LNCaP clone FGC (cell line): ENCODE measurements at regions not wholly inside any gene's neighbourhood (a gene's known extent, or its start where the extent isn't known, plus 50 kb on each side); places are given as distances from the start of the nearest gene placed in this dataset.

Experiments used
- DNase-seq: peaks from one replicate; pipeline ENCODE4 v3.0.0-alpha.2; 2011; ENCODE audit warnings: low read depth
- H3K4me3 ChIP-seq: 2 replicates; pipeline ENCODE4 v1.5.1; 2011; ENCODE audit warnings: mild to moderate bottlenecking, low read depth, low read length, control low read depth
- TF ChIP-seq, protein P1 (sequence below): IDR thresholded peaks from 2 replicates; pipeline ENCODE4 v1.5.1; 2012; ENCODE audit warnings: mild to moderate bottlenecking; ENCODE audit not compliant: control insufficient read depth, insufficient read depth; ENCODE audit errors: extremely low read depth

DNA sequence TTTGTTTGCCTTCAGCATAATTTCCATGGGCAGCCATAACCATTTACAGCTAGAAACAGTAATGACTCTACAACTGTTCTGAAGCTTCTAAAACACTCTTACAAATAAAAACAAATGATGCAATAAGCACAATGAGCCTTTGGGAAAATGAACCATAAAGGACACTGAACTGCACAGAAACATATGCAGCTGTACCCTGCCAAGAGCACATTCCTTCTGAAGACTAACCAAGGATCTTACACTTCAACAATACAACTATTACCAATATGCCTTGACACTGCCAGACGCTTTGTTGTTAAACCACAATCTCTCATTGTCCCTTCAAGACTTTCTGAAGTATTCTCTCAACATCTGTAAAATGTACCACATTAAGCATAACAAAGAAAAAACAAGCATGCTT, 104.2 kb upstream of the HMHB1 start:
- no peak for DNase-seq
- TF ChIP-seq, protein P1, sequence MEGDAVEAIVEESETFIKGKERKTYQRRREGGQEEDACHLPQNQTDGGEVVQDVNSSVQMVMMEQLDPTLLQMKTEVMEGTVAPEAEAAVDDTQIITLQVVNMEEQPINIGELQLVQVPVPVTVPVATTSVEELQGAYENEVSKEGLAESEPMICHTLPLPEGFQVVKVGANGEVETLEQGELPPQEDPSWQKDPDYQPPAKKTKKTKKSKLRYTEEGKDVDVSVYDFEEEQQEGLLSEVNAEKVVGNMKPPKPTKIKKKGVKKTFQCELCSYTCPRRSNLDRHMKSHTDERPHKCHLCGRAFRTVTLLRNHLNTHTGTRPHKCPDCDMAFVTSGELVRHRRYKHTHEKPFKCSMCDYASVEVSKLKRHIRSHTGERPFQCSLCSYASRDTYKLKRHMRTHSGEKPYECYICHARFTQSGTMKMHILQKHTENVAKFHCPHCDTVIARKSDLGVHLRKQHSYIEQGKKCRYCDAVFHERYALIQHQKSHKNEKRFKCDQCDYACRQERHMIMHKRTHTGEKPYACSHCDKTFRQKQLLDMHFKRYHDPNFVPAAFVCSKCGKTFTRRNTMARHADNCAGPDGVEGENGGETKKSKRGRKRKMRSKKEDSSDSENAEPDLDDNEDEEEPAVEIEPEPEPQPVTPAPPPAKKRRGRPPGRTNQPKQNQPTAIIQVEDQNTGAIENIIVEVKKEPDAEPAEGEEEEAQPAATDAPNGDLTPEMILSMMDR = no peak
- H3K4me3 ChIP-seq = no peak overlapping the region

- TF ChIP-seq, protein P1 = no peak
- H3K4me3 ChIP-seq = no peak overlapping the region
- no peak for DNase-seq
These were observed 106.6 kb upstream of the HMHB1 start for GRCh38 chr5:143705381-143705780.

GRCh38 chr5:143703659-143704058, 108.3 kb upstream of the HMHB1 start:
- TF ChIP-seq, protein P1 = no peak
- no peak overlapping the region for H3K4me3 ChIP-seq
- no peak for DNase-seq

DNA sequence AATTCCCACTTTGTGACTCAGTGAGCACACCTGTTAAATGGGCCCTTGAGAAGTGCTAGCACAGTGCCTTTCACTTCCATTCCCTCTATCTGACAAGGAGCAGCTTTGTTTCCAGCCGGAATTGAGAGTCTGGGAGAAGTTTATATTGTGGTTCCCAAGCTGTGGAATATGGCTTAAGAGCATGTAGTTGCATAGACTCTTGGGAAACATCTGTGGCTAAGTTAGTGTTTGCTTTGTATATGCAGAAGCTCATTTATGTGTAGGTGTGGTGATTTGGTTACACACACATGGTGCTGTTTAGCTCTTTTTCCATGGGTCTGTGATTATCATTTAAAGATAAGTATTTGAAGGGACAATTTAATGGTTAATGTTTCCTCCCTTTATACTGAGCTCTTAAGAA, 110.5 kb upstream of the HMHB1 start:
- DNase-seq = no peak
- TF ChIP-seq, protein P1 = no peak
- H3K4me3 ChIP-seq = no peak overlapping the region

- TF ChIP-seq, protein P1 = no peak
- no peak for DNase-seq
- H3K4me3 ChIP-seq = no peak overlapping the region
These were observed 111.0 kb upstream of the HMHB1 start for GRCh38 chr5:143700994-143701393.

- DNase-seq = no peak
- TF ChIP-seq, protein P1 = no peak
- H3K4me3 ChIP-seq = no peak overlapping the region
These were observed 112.8 kb upstream of the HMHB1 start for GRCh38 chr5:143699121-143699520.

DNA sequence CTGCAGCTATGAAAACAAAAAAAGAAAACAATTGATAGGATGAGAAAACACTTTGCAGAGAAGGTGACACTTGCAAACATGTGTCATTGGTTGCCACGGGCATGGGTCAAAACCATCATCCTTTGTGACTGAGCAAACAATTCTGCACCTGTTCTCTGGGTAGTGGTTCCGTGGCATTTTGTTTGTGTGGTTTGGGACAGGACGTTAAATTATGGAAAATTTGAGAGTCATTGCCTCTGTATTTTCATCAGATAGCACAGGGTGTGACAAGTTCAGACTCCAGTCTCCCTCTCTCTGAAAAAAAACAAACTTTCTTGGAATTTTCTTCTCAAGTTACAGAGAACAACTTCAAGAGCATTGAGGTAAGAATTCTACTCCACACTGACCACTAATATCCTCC, 113.4 kb upstream of the HMHB1 start:
- no peak overlapping the region for H3K4me3 ChIP-seq
- TF ChIP-seq, protein P1 = no peak
- DNase-seq = no peak
